LNCaP clone FGC (cell line): ENCODE measurements at regions not wholly inside any gene's neighbourhood (a gene's known extent, or its start where the extent isn't known, plus 50 kb on each side); places are given as distances from the start of the nearest gene placed in this dataset.

ENCODE experiments used
- DNase-seq: peaks from one replicate; pipeline ENCODE4 v3.0.0-alpha.2; 2011; ENCODE audit warnings: low read depth
- H3K4me3 ChIP-seq: 2 replicates; pipeline ENCODE4 v1.5.1; 2011; ENCODE audit warnings: mild to moderate bottlenecking, low read depth, low read length, control low read depth
- CTCF ChIP-seq: IDR thresholded peaks from 2 replicates; pipeline ENCODE4 v1.5.1; 2012; ENCODE audit warnings: mild to moderate bottlenecking; ENCODE audit not compliant: control insufficient read depth, insufficient read depth; ENCODE audit errors: extremely low read depth

- TF ChIP-seq CTCF = no peak
- no peak overlapping the region for H3K4me3 ChIP-seq
- DNase-seq = no peak
These were observed 100.2 kb upstream of the SORCS1 start for GRCh38 chr10:107264742-107265141.

- no peak for DNase-seq
- H3K4me3 ChIP-seq = no peak overlapping the region
- no peak for TF ChIP-seq CTCF
These were observed 79.6 kb upstream of the SORCS1 start for GRCh38 chr10:107244122-107244521.

- H3K4me3 ChIP-seq = no peak overlapping the region
- no peak for TF ChIP-seq CTCF
- no peak for DNase-seq
These were observed 73.8 kb upstream of the SORCS1 start for GRCh38 chr10:107238275-107238674.

GRCh38 chr10:107232013-107232412 is 67.5 kb upstream of the SORCS1 start:
- no peak for DNase-seq
- no peak overlapping the region for H3K4me3 ChIP-seq
- TF ChIP-seq CTCF = no peak

- H3K4me3 ChIP-seq = no peak overlapping the region
- no peak for DNase-seq
- TF ChIP-seq CTCF = no peak
These were observed 66.4 kb upstream of the SORCS1 start for GRCh38 chr10:107230887-107231286.

- no peak for DNase-seq
- H3K4me3 ChIP-seq = no peak overlapping the region
- no peak for TF ChIP-seq CTCF
These were observed 51.2 kb upstream of the SORCS1 start for GRCh38 chr10:107215681-107216080.
